A549 (cell line): ENCODE measurements at regions not wholly inside any gene's neighbourhood (a gene's known extent, or its start where the extent isn't known, plus 50 kb on each side); places are given as distances from the start of the nearest gene placed in this dataset.
"Not testable (repeated sequence)": the region's sequence is repeated elsewhere in the genome, so short reads cannot be mapped to it uniquely, and the experiment has no call there.

ENCODE experiments used
- ATAC-seq, 2 experiments: fragments of 200-7000 bp in 1 of 2; fragments of >200 bp in 1 of 2; cut with Nextera tagmentation in 1 of 2; cut with Tn5 transposase in 1 of 2; 3 replicates each; pipeline versions ENCODE4 v1.8.0 to v1.9.1; 2018 to 2020; ENCODE audit warnings: mild to moderate bottlenecking in 1 of 2, moderate library complexity in 1 of 2
- CTCF ChIA-PET: fragments of 300-600 bp; sonication (Branson Sonifier 250); formaldehyde crosslinking; extraction: SDS; loops from one replicate; lab custom pipeline; 2021; ENCODE audit warnings: antibody characterized with exemption, inconsistent platforms; lab: Yijun Ruan, JAX
- POLR2A ChIA-PET: fragments of 350-600 bp; formaldehyde crosslinking; extraction: SDS; loops from one replicate; lab custom pipeline; 2021; ENCODE audit warnings: antibody characterized with exemption, inconsistent platforms; lab: Yijun Ruan, JAX
- DNase-seq, 2 experiments: peaks; one replicate each; pipeline versions ENCODE4 v3.0.0 to v3.0.0-alpha.2; 2011 to 2016; ENCODE audit warnings: low read depth in 1 of 2, low spot score in 1 of 2
- FAIRE-seq: peaks from 2 replicates; lab custom pipeline; 2011; peaks lifted over from hg19 to GRCh38; lab: Jason Lieb, UNC
- H3K27ac ChIP-seq, 2 experiments: fragments of >200 bp; sonication (Bioruptor Twin); formaldehyde crosslinking; 3 replicates each; pipeline ENCODE4 v1.5.1; 2016 to 2017
- H3K4me1 ChIP-seq: fragments of >200 bp; sonication (Bioruptor Twin); formaldehyde crosslinking; 3 replicates; pipeline ENCODE4 v1.6.1; 2016
- H3K4me2 ChIP-seq: fragments of >200 bp; sonication (Bioruptor Twin); formaldehyde crosslinking; 3 replicates; pipeline ENCODE4 v1.6.1; 2016
- H3K4me3 ChIP-seq: fragments of >200 bp; sonication (Bioruptor Twin); formaldehyde crosslinking; 3 replicates; pipeline ENCODE4 v1.5.1; 2016
- H3K9me3 ChIP-seq: fragments of >200 bp; sonication (Bioruptor Twin); formaldehyde crosslinking; 3 replicates; pipeline ENCODE4 v1.6.1; 2016
- FOSB ChIP-seq: fragments of 250-450 bp; sonication (Bioruptor Pico); IDR thresholded peaks from 2 replicates; pipeline ENCODE4 v1.5.0; 2020; ENCODE audit warnings: mild to moderate bottlenecking, moderate library complexity
- RAD21 ChIP-seq, 2 experiments: fragments of >200 bp in 1 of 2; sonication (Bioruptor Twin) in 1 of 2; formaldehyde crosslinking in 1 of 2; IDR thresholded peaks in 1 of 2; conservative IDR thresholded peaks in 1 of 2; 2 replicates in 1 of 2; 3 replicates in 1 of 2; pipeline ENCODE4 v1.6.1; 2012 to 2018; ENCODE audit warnings: inconsistent platforms in 1 of 2
- WGBS: methylation state at CpG from one replicate; pipeline ENCODE4 v1.1.6; 2017; ENCODE audit errors: missing lambda C conversion rate; 5-methylcytosine and 5-hydroxymethylcytosine counted together
- TF ChIP-seq, protein P1 (sequence below): fragments of >200 bp; sonication (Bioruptor Twin); formaldehyde crosslinking; IDR thresholded peaks from 3 replicates; pipeline ENCODE4 v1.5.1; 2016

- H3K27ac ChIP-seq, H3K4me3 ChIP-seq, H3K9me3 ChIP-seq, ATAC-seq, H3K4me2 ChIP-seq, POLR2A ChIA-PET, FAIRE-seq, CTCF ChIA-PET, H3K4me1 ChIP-seq: not testable (repeated sequence)
- TF ChIP-seq, protein P1, sequence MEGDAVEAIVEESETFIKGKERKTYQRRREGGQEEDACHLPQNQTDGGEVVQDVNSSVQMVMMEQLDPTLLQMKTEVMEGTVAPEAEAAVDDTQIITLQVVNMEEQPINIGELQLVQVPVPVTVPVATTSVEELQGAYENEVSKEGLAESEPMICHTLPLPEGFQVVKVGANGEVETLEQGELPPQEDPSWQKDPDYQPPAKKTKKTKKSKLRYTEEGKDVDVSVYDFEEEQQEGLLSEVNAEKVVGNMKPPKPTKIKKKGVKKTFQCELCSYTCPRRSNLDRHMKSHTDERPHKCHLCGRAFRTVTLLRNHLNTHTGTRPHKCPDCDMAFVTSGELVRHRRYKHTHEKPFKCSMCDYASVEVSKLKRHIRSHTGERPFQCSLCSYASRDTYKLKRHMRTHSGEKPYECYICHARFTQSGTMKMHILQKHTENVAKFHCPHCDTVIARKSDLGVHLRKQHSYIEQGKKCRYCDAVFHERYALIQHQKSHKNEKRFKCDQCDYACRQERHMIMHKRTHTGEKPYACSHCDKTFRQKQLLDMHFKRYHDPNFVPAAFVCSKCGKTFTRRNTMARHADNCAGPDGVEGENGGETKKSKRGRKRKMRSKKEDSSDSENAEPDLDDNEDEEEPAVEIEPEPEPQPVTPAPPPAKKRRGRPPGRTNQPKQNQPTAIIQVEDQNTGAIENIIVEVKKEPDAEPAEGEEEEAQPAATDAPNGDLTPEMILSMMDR = peak; percentile 25; the same call in 2 of the 3 replicates
- peak in 1 of 2 experiments; percentile 18; a peak in 1 of 5 replicates for TF ChIP-seq RAD21 (conservative IDR thresholded peaks at IDR 0.05 in 1 of 2, IDR thresholded peaks at IDR 0.05 in 1 of 2)
- DNase-seq = peak in 1 of 2 experiments; percentile 5
- 2% methylated on average over 4 of the region's 4 CpGs for WGBS
These were observed 445.9 kb downstream of the ZNF33B start for GRCh38 chr10:42192450-42192849.

DNA sequence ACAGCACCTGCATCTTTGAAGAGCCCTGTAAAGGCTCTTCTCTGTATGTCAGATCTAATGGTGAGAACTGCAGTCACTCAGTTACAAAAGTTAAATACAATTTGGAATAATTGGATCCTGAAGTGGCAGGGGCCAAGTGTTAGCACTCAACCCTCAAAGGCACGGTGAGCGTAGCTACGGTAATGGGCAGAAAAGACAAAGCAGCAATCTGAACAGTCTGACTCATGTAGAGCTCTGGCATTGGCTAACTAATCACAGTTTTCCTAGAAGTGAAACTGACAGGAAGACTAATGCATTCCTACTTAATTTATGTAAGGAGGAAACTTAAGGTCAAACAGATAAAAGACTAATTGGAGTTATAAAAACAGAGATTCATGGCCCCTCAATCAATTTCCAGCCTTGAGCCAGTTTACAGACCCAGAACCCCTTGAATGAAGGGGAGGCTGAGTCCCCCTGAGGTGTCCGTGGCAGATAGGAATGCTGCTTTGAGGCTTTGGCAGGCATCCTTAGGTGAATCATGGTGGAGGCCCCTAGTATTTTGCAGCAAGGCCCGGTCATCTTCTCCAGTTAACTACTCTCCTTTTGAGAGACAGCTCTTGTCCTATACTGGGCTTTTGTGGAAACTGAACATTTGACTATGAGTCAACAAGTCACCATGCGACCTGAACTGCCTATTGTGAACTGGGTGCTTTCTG is 450.7 kb downstream of the ZNF33B start:
- CTCF ChIA-PET, ATAC-seq, POLR2A ChIA-PET: not testable (repeated sequence)

DNA sequence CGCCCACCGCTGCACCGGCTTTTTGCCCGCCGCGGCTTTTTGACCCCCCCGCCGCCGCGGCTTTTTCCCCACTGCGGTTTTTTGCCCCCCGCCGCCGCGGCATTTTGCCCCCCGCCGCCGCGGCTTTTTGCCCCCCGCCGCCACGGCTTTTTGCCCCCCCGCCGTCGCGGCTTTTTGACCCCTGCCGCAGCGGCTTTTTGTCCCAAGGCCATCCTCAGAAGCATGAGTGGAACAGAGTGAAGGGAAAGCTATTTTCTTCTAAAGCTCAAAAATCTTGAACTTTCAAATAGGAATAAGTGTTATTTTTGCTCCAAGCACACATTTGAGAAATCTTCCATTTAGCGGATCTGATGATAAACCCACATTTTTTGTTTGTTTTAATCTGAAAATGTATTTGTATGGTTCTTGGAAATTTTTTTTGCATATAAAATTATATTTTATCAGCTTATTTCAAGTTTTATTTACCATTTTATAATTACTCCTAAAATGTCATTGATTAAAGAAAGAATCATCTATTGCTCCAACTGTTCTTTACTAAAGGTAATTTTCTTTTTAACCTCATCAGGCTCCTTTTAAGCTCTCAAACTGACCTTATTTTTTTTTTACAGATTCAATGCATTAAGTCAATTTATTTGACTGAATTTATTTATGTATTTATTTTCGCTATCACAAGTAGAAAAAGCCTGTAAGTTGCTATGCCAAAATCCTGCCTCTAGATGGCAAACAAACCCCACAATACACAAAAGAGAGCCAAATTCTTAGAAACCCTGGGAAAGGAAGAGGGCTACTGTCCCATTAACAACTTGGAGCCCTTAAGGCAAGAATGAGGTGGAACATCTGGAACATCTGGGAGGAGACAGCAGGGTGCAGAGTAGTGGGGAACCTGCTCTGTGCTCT is 460.3 kb downstream of the ZNF33B start:
- POLR2A ChIA-PET, H3K9me3 ChIP-seq, FAIRE-seq, H3K4me1 ChIP-seq, H3K27ac ChIP-seq, ATAC-seq: not testable (repeated sequence)
- Histone ChIP-seq H3K4me3 (peak overlapping the region; percentile 28; the same call in 2 of the 3 replicates), H3K4me2 (peak overlapping the region; percentile 64)
- CTCF ChIA-PET = interaction anchor here (0.6 kb wide), 1 partner anchor 1072 kb away, joined by 3 read pairs; no protein-coding TSS in a partner anchor
- peak in 1 of 2 experiments; percentile 18 for DNase-seq
- TF ChIP-seq, protein P1 = peak; percentile 40
- peak; percentile 39 to 51; a peak in 4 of 5 replicates for TF ChIP-seq RAD21 (conservative IDR thresholded peaks at IDR 0.05 in 1 of 2, IDR thresholded peaks at IDR 0.05 in 1 of 2)
- WGBS = 23% methylated on average over 10 of the region's 30 CpGs

More for the DNA sequence above, 450.7 kb downstream of the ZNF33B start:
- H3K9me3 ChIP-seq, FAIRE-seq, H3K4me3 ChIP-seq, H3K4me2 ChIP-seq, H3K4me1 ChIP-seq, DNase-seq, H3K27ac ChIP-seq: not testable (repeated sequence)
- WGBS = 2% methylated on average over 6 of the region's 6 CpGs

- no peak for TF ChIP-seq FOSB (CRISPR knock-in tag)
- TF ChIP-seq, all 56 proteins: peak for 0
- ChIA-PET POLR2A (no interaction called here), CTCF (no interaction called here)
- peak overlapping the region; percentile 64 for H3K4me2 ChIP-seq
- H3K4me1 ChIP-seq = no peaks in the 10 kb centered on the region
- peak overlapping the region; percentile 38 for H3K4me3 ChIP-seq
- no peaks in the 10 kb centered on the region; the same call in 2 of the 3 replicates for H3K9me3 ChIP-seq
- no peak for ATAC-seq
- WGBS = 16% methylated on average over 8 of the region's 93 CpGs
- FAIRE-seq = no peak
- no peak overlapping the region for H3K27ac ChIP-seq
- no peak for DNase-seq
These were observed 461.1 kb downstream of the ZNF33B start for GRCh38 chr10:42177077-42177792.
